Fibroblast of skin of right biceps (primary cell): ENCODE measurements at regions not wholly inside any gene's neighbourhood (a gene's known extent, or its start where the extent isn't known, plus 50 kb on each side); places are given as distances from the start of the nearest gene placed in this dataset.
"Not testable (repeated sequence)": the region's sequence is repeated elsewhere in the genome, so short reads cannot be mapped to it uniquely, and the experiment has no call there.

ENCODE experiments used
- DNase-seq: peaks from one replicate; pipeline ENCODE4 v3.0.0-alpha.2; 2013

- DNase-seq: no peak
Measured at GRCh38 chr3:145197051-145197820, 963.7 kb downstream of the PLOD2 start.

- no peak for DNase-seq
Measured at GRCh38 chr3:145197821-145198220, 963.2 kb downstream of the PLOD2 start.

GRCh38 chr3:145209561-145209960 lies 951.4 kb downstream of the PLOD2 start:
- DNase-seq: no peak

- no peak for DNase-seq
Measured at GRCh38 chr3:145219355-145220235, 941.4 kb downstream of the PLOD2 start.

GRCh38 chr3:145224886-145225285 lies 936.1 kb downstream of the PLOD2 start:
- DNase-seq: peak; percentile 42

GRCh38 chr3:145243875-145244274 lies 917.1 kb downstream of the PLOD2 start:
- DNase-seq: peak; percentile 92

- DNase-seq: no peak
Measured at GRCh38 chr3:145244327-145244726, 916.7 kb downstream of the PLOD2 start.

- no peak for DNase-seq
Measured at GRCh38 chr3:145246291-145246690, 914.7 kb downstream of the PLOD2 start.

GRCh38 chr3:145248928-145249327 lies 912.1 kb downstream of the PLOD2 start:
- no peak for DNase-seq

GRCh38 chr3:145251311-145251710 lies 909.7 kb downstream of the PLOD2 start:
- DNase-seq: no peak

GRCh38 chr3:145257967-145258366 lies 903.0 kb downstream of the PLOD2 start:
- DNase-seq: not testable (repeated sequence)

- no peak for DNase-seq
Measured at GRCh38 chr3:145259166-145259880, 901.7 kb downstream of the PLOD2 start.

- not testable (repeated sequence) for DNase-seq
Measured at GRCh38 chr3:145263458-145263857, 897.5 kb downstream of the PLOD2 start.

GRCh38 chr3:145266368-145266767 lies 894.6 kb downstream of the PLOD2 start:
- DNase-seq: no peak

GRCh38 chr3:145269106-145269505 lies 891.9 kb downstream of the PLOD2 start:
- no peak for DNase-seq

- peak; percentile 41 for DNase-seq
Measured at GRCh38 chr3:145272684-145273083, 888.3 kb downstream of the PLOD2 start.

- DNase-seq: no peak
Measured at GRCh38 chr3:145282505-145282904, 878.5 kb downstream of the PLOD2 start.

GRCh38 chr3:145286937-145287336 lies 874.0 kb downstream of the PLOD2 start:
- DNase-seq: no peak

GRCh38 chr3:145290010-145290409 lies 871.0 kb downstream of the PLOD2 start:
- DNase-seq: no peak

GRCh38 chr3:145294572-145294971 lies 866.4 kb downstream of the PLOD2 start:
- DNase-seq: no peak

- no peak for DNase-seq
Measured at GRCh38 chr3:145307272-145307671, 853.7 kb downstream of the PLOD2 start.

- DNase-seq: no peak
Measured at GRCh38 chr3:145313751-145314150, 847.2 kb downstream of the PLOD2 start.

GRCh38 chr3:145316253-145316652 lies 844.7 kb downstream of the PLOD2 start:
- not testable (repeated sequence) for DNase-seq
